ENCODE measurements at regions not wholly inside any gene's neighbourhood (a gene's known extent, or its start where the extent isn't known, plus 50 kb on each side); places are given as distances from the start of the nearest gene placed in this dataset.

DNA sequence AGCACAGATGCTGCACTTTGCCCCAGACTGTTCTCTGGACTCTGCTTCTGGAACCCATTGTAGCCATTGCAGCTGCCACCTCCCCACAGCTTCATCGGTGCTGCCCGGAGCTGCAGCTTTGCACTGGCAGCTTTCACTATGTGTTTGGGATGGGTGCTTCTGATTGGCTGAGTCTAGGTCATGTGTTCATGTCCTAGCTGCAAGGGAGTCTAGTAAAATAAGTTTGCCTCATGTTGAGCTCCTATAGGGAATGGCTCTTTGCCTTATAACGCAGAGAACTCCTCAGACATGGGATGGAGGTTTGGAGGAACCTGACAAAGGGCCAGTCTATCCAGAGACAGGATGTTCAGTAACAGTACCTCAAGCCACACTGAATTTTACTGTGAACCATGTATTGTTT lies 268.0 kb downstream of the BMP7 start:
- no peak overlapping the region for H3K4me3 Mint-ChIP-seq
- H3K27me3 Mint-ChIP-seq (ENCODE audit: low read depth): peaks cover 4% of the 10 kb centered on the region
- no peak for ATAC-seq
- H3K36me3 Mint-ChIP-seq (ENCODE audit: insufficient read depth): no peaks in the 10 kb centered on the region
- H3K9me3 Mint-ChIP-seq: peaks cover 13% of the 10 kb centered on the region
- no peaks in the 10 kb centered on the region for H3K4me1 Mint-ChIP-seq (ENCODE audit: low read depth)
- DNase-seq: no peak

GRCh38 chr20:57000441-57000968 lies 265.9 kb downstream of the BMP7 start:
- no peak overlapping the region for H3K4me3 Mint-ChIP-seq
- no peak for ATAC-seq
- H3K9me3 Mint-ChIP-seq: peaks cover 13% of the 10 kb centered on the region
- H3K4me1 Mint-ChIP-seq (ENCODE audit: low read depth): no peaks in the 10 kb centered on the region
- peaks cover 6% of the 10 kb centered on the region for H3K27me3 Mint-ChIP-seq (ENCODE audit: low read depth)
- DNase-seq: no peak
- no peaks in the 10 kb centered on the region for H3K36me3 Mint-ChIP-seq (ENCODE audit: insufficient read depth)

GRCh38 chr20:57001126-57001767 lies 265.2 kb downstream of the BMP7 start:
- Mint-ChIP-seq H3K36me3 (ENCODE audit: insufficient read depth) (no peaks in the 10 kb centered on the region), H3K9me3 (peaks cover 13% of the 10 kb centered on the region), H3K4me1 (ENCODE audit: low read depth) (no peaks in the 10 kb centered on the region), H3K27me3 (ENCODE audit: low read depth) (peaks cover 5% of the 10 kb centered on the region), H3K4me3 (no peak overlapping the region)
- ATAC-seq: no peak
- no peak for DNase-seq

DNA sequence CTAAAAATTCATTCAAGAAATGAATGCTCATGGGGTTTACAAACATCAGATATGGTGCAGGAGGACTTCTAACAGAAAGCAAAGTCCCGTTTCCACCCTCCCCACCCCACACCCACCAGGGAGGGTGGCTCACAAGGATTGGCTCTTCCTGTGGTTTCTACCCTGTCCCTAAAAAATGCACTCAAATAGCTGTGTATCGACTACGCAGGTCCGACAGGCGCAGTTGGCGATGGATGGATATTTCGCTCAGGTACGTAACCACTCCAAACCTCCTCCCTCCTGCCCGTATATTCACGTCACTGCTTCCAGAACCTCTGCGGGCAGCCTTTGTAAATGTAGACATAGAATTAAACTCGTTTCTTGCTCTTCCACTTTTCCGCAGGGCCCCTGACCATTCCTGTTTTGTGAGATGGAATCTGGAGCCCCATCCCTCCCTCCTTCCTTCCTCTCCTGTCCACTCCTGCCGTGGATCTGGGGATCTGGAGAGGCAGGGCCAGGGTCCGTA lies 264.3 kb downstream of the BMP7 start:
- DNase-seq: no peak
- Mint-ChIP-seq H3K27me3 (ENCODE audit: low read depth) (peaks cover 12% of the 10 kb centered on the region), H3K36me3 (ENCODE audit: insufficient read depth) (no peaks in the 10 kb centered on the region), H3K9me3 (peaks cover 13% of the 10 kb centered on the region), H3K4me1 (ENCODE audit: low read depth) (peaks cover 2% of the 10 kb centered on the region), H3K4me3 (no peak overlapping the region)
- no peak for ATAC-seq

DNA sequence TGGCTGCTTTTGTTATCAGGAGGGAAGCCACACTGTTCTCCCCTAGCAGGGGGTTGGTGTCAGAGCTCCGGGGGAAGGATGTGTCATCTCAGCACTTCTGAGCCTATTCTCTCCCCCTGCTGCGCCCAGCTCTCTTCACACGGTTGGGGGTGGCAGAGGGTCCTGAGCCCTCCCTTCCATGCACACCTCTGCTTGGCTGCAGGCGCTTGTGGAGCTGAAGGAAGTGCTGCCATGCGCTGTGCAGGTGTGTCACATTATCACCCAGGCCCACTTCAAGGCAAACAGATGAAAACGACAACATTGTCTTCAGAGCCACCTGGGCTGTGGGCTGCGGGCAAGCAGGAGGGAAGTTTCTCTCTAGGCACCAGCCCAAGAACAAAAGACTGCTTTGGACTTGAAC lies 263.4 kb downstream of the BMP7 start:
- Mint-ChIP-seq H3K9me3 (peaks cover 9% of the 10 kb centered on the region), H3K4me1 (ENCODE audit: low read depth) (peaks cover 2% of the 10 kb centered on the region), H3K4me3 (no peak overlapping the region), H3K36me3 (ENCODE audit: insufficient read depth) (no peaks in the 10 kb centered on the region), H3K27me3 (ENCODE audit: low read depth) (peaks cover 15% of the 10 kb centered on the region)
- DNase-seq (no peak), ATAC-seq (no peak)

- H3K4me1 Mint-ChIP-seq (ENCODE audit: low read depth): peaks cover 2% of the 10 kb centered on the region
- H3K9me3 Mint-ChIP-seq: peaks cover 5% of the 10 kb centered on the region
- H3K27me3 Mint-ChIP-seq (ENCODE audit: low read depth): peaks cover 17% of the 10 kb centered on the region
- H3K4me3 Mint-ChIP-seq: no peak overlapping the region
- ATAC-seq: no peak
- no peak for DNase-seq
- H3K36me3 Mint-ChIP-seq (ENCODE audit: insufficient read depth): no peaks in the 10 kb centered on the region
These were observed 262.0 kb downstream of the BMP7 start for GRCh38 chr20:57004416-57004815.

- Mint-ChIP-seq H3K4me1 (ENCODE audit: low read depth) (peaks cover 2% of the 10 kb centered on the region), H3K9me3 (peaks cover 3% of the 10 kb centered on the region)
These were observed 261.2 kb downstream of the BMP7 start for GRCh38 chr20:57004951-57005933.

GRCh38 chr20:57006411-57007170 lies 259.9 kb downstream of the BMP7 start:
- Mint-ChIP-seq H3K4me1 (ENCODE audit: low read depth) (peaks cover 2% of the 10 kb centered on the region), H3K36me3 (ENCODE audit: insufficient read depth) (no peaks in the 10 kb centered on the region), H3K9me3 (no peaks in the 10 kb centered on the region), H3K4me3 (no peak overlapping the region), H3K27me3 (ENCODE audit: low read depth) (peaks cover 35% of the 10 kb centered on the region)
- DNase-seq: no peak
- ATAC-seq: no peak

More at GRCh38 chr20:57004951-57005933, 261.2 kb downstream of the BMP7 start:
- DNase-seq (no peak), ATAC-seq (no peak)
- Mint-ChIP-seq H3K36me3 (ENCODE audit: insufficient read depth) (no peaks in the 10 kb centered on the region), H3K4me3 (no peak overlapping the region), H3K27me3 (ENCODE audit: low read depth) (peaks cover 23% of the 10 kb centered on the region)

GRCh38 chr20:57007171-57007540 lies 259.3 kb downstream of the BMP7 start:
- H3K36me3 Mint-ChIP-seq (ENCODE audit: insufficient read depth): no peaks in the 10 kb centered on the region
- no peak for DNase-seq
- no peaks in the 10 kb centered on the region for H3K9me3 Mint-ChIP-seq

GRCh38 chr20:57008217-57008616 lies 258.2 kb downstream of the BMP7 start:
- no peaks in the 10 kb centered on the region for H3K9me3 Mint-ChIP-seq
- H3K27me3 Mint-ChIP-seq (ENCODE audit: low read depth): peaks cover 41% of the 10 kb centered on the region
- H3K4me1 Mint-ChIP-seq (ENCODE audit: low read depth): peaks cover 2% of the 10 kb centered on the region
- no peak for ATAC-seq
- H3K4me3 Mint-ChIP-seq: no peak overlapping the region
- no peak for DNase-seq
- H3K36me3 Mint-ChIP-seq (ENCODE audit: insufficient read depth): no peaks in the 10 kb centered on the region

More at GRCh38 chr20:57007171-57007540, 259.3 kb downstream of the BMP7 start:
- Mint-ChIP-seq H3K27me3 (ENCODE audit: low read depth) (peaks cover 36% of the 10 kb centered on the region), H3K4me3 (no peak overlapping the region), H3K4me1 (ENCODE audit: low read depth) (peaks cover 2% of the 10 kb centered on the region)
- ATAC-seq: no peak

DNA sequence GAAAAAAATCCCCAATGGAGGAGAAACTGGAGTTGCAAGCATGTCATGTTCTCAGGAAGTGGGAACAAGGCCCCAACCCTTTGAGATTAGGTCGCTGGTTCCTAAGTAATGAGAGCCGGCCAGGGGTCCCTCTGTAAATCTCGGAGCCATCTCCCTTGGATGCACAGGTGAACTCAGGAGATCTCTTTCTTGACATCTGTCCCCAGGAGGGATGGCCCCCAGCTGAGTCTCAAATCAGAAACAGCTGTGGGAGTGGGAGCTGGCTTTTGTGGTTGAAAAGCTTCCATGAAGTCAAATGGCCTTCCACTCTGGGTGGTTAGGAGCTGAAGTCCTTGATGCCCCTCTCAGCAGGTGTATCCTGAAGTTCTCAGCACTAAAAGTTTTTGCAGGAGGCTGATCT lies 257.1 kb downstream of the BMP7 start:
- no peaks in the 10 kb centered on the region for H3K36me3 Mint-ChIP-seq (ENCODE audit: insufficient read depth)
- DNase-seq: no peak
- no peaks in the 10 kb centered on the region for H3K9me3 Mint-ChIP-seq
- peaks cover 45% of the 10 kb centered on the region for H3K27me3 Mint-ChIP-seq (ENCODE audit: low read depth)
- H3K4me1 Mint-ChIP-seq (ENCODE audit: low read depth): peaks cover 2% of the 10 kb centered on the region
- H3K4me3 Mint-ChIP-seq: no peak overlapping the region
- ATAC-seq: no peak

DNA sequence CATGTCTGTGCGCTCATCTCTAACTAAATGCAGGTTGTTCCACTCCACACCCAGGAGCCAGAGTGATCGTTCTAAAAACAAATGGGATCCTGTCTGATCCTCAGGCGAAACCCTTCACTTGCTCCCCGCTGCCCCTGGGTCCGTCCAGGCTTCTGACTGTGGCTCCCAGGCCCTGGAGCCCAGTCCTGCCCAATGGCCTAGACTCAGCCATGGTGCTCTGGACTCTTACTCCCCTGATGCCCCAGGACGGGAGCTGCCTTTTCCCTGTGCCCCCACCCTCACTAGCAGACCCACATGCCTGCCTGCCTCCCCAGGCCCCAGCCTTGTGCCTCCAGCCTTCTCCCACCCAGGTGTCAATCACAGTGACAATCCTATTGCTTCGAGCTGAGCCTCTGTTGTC lies 256.7 kb downstream of the BMP7 start:
- Mint-ChIP-seq H3K36me3 (ENCODE audit: insufficient read depth) (no peaks in the 10 kb centered on the region), H3K4me3 (no peak overlapping the region), H3K9me3 (no peaks in the 10 kb centered on the region), H3K4me1 (ENCODE audit: low read depth) (peaks cover 2% of the 10 kb centered on the region), H3K27me3 (ENCODE audit: low read depth) (peaks cover 47% of the 10 kb centered on the region)
- DNase-seq (no peak), ATAC-seq (no peak)

- ATAC-seq: no peak
- no peaks in the 10 kb centered on the region for H3K4me1 Mint-ChIP-seq (ENCODE audit: low read depth)
- DNase-seq: no peak
- no peaks in the 10 kb centered on the region for H3K9me3 Mint-ChIP-seq
- no peaks in the 10 kb centered on the region for H3K36me3 Mint-ChIP-seq (ENCODE audit: insufficient read depth)
- peaks cover 35% of the 10 kb centered on the region for H3K27me3 Mint-ChIP-seq (ENCODE audit: low read depth)
- no peak overlapping the region for H3K4me3 Mint-ChIP-seq
These were observed 253.8 kb downstream of the BMP7 start for GRCh38 chr20:57012691-57013090.

- Mint-ChIP-seq H3K9me3 (no peaks in the 10 kb centered on the region), H3K4me1 (ENCODE audit: low read depth) (no peaks in the 10 kb centered on the region), H3K36me3 (ENCODE audit: insufficient read depth) (no peaks in the 10 kb centered on the region), H3K4me3 (no peak overlapping the region), H3K27me3 (ENCODE audit: low read depth) (peaks cover 33% of the 10 kb centered on the region)
- no peak for ATAC-seq
- no peak for DNase-seq
These were observed 253.2 kb downstream of the BMP7 start for GRCh38 chr20:57013217-57013616.
